Fibroblast of lung (primary cell): ENCODE measurements at regions not wholly inside any gene's neighbourhood (a gene's known extent, or its start where the extent isn't known, plus 50 kb on each side); places are given as distances from the start of the nearest gene placed in this dataset.

Experiments
- EZH2 ChIP-seq: IDR thresholded peaks from 2 replicates; pipeline ENCODE4 v1.5.1; 2012; ENCODE audit warnings: low read length, control low read depth, mild to moderate bottlenecking; ENCODE audit errors: missing control alignments
- TF ChIP-seq, protein P1 (sequence below), 2 donors: IDR thresholded peaks in 1 of 2; conservative IDR thresholded peaks in 1 of 2; 1 replicate in 1 of 2; 2 replicates in 1 of 2; pipeline ENCODE4 v1.5.1; 2011 to 2012; ENCODE audit warnings: low read length in 2 of 2, control low read depth in 1 of 2, inconsistent platforms in 1 of 2, low read depth in 1 of 2, mild to moderate bottlenecking in 1 of 2

DNA sequence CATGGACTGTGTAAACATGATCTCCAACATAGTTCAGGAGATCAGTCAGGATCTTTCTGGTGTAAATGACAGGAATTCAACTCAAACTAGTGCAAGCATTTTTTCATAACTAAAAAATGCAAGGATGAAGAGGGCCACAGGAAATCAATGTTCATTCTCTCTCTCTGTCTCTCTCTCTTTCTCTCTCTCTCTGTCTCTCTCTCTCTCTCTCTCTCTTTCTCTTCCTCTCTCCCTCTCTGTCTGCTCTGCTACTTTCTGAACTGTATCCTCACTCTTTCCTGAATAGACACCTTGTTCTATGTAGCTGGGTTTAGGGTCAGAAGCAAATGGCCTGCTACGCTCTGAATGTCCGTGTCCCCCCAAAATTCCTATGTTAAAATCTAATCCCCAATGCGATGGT lies 240.9 kb upstream of the UBE2E2 start:
- TF ChIP-seq, protein P1, sequence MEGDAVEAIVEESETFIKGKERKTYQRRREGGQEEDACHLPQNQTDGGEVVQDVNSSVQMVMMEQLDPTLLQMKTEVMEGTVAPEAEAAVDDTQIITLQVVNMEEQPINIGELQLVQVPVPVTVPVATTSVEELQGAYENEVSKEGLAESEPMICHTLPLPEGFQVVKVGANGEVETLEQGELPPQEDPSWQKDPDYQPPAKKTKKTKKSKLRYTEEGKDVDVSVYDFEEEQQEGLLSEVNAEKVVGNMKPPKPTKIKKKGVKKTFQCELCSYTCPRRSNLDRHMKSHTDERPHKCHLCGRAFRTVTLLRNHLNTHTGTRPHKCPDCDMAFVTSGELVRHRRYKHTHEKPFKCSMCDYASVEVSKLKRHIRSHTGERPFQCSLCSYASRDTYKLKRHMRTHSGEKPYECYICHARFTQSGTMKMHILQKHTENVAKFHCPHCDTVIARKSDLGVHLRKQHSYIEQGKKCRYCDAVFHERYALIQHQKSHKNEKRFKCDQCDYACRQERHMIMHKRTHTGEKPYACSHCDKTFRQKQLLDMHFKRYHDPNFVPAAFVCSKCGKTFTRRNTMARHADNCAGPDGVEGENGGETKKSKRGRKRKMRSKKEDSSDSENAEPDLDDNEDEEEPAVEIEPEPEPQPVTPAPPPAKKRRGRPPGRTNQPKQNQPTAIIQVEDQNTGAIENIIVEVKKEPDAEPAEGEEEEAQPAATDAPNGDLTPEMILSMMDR (conservative IDR thresholded peaks at IDR 0.05 in 1 of 2, IDR thresholded peaks at IDR 0.05 in 1 of 2; ENCODE audit: low read depth in 1 of 2, low read length in 2 of 2), result no peak
- no peak for TF ChIP-seq EZH2
